HAP-1 (cell line): ENCODE measurements at regions not wholly inside any gene's neighbourhood (a gene's known extent, or its start where the extent isn't known, plus 50 kb on each side); places are given as distances from the start of the nearest gene placed in this dataset.

Source experiments
- DNase-seq, 2 experiments: peaks; one replicate each; pipeline ENCODE4 v3.0.0-alpha.2; 2016 to 2020; ENCODE audit warnings: low spot score in 2 of 2
- H3K27me3 ChIP-seq: fragments of 250-450 bp; sonication (Bioruptor Pico); 2 replicates; pipeline ENCODE4 v1.5.1; 2020; ENCODE audit warnings: low read depth, mild to moderate bottlenecking, moderate library complexity
- H3K36me3 ChIP-seq: fragments of 250-450 bp; sonication (Bioruptor Pico); replicated peaks from 2 replicates; pipeline ENCODE4 v1.5.1; 2020; ENCODE audit warnings: mild to moderate bottlenecking
- H3K4me1 ChIP-seq: fragments of 250-450 bp; sonication (Bioruptor Pico); 2 replicates; pipeline ENCODE4 v1.5.1; 2020; ENCODE audit warnings: mild to moderate bottlenecking
- H3K4me3 ChIP-seq: fragments of 250-450 bp; sonication (Bioruptor Pico); 2 replicates; pipeline ENCODE4 v1.5.1; 2020; ENCODE audit warnings: mild to moderate bottlenecking, moderate library complexity
- H3K9me3 ChIP-seq: fragments of 250-450 bp; sonication (Bioruptor Pico); 2 replicates; pipeline ENCODE4 v1.5.1; 2020; ENCODE audit warnings: mild to moderate bottlenecking, moderate library complexity
- in situ Hi-C: fragments of 300-500 bp; cut with MboI; formaldehyde crosslinking; loops from 3 replicates; pipeline ENCODE4 v1.14.3; 2020; ENCODE audit warnings: low sequenced_read_pairs, inconsistent platforms, mixed read lengths

DNA sequence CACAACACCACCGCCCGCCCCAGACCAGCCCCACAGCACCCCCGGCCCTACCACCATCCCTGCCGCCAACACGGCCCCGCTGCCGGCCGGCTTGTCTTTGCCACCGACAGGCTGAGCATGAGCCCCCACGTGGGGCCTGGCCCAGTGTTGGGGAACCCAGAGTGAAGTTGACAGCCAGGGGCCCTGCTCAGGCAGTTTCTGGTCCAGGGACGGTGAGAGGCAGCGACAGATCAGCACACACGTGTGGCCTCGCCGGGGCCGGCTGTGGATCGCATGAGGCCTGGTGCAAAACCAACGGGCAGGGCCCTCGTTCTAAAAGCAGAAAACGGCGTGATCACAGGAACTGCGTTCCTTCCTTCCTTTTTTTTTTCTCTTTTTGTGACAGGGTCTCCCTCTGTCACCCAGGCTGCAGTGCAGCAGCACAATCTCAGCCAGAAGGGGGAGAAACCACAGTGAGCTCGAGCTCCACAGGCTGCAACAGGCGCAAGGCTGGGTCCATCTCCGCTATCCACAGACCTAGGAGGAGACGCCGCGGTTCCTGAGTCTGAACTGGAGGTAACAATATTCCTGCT lies 50.5 kb upstream of the FBRSL1 start:
- Histone ChIP-seq H3K27me3 (peaks cover 13% of the 10 kb centered on the region), H3K4me3 (no peak overlapping the region), H3K4me1 (no peaks in the 10 kb centered on the region), H3K9me3 (no peaks in the 10 kb centered on the region), H3K36me3 (no peaks in the 10 kb centered on the region)
- in situ Hi-C loops: no loop called here
- no peak for DNase-seq

DNA sequence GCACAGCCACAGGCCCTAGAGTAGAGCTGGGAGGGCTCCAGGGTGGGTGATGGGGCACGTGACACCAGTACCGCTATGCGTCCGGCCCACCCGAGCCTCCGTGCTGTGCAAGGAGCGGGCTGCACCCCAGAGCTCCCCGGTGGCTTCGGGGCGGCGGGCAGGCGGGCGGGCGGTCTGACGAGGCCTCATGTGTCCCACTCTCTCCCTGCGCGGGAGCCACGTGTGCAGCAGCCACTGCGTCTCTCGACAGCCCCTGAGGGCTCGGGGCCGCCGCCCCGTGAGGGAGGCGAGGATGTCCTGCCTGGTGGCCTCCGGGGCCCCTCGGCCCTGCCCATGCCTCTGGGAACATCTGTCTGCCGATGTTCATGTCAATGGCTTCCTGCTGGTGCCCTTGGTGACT lies 51.2 kb upstream of the FBRSL1 start:
- no peaks in the 10 kb centered on the region for H3K9me3 ChIP-seq
- DNase-seq: no peak
- in situ Hi-C loops: no loop called here
- no peaks in the 10 kb centered on the region for H3K4me1 ChIP-seq
- H3K4me3 ChIP-seq: no peak overlapping the region
- H3K27me3 ChIP-seq: peaks cover 16% of the 10 kb centered on the region
- no peaks in the 10 kb centered on the region for H3K36me3 ChIP-seq

DNA sequence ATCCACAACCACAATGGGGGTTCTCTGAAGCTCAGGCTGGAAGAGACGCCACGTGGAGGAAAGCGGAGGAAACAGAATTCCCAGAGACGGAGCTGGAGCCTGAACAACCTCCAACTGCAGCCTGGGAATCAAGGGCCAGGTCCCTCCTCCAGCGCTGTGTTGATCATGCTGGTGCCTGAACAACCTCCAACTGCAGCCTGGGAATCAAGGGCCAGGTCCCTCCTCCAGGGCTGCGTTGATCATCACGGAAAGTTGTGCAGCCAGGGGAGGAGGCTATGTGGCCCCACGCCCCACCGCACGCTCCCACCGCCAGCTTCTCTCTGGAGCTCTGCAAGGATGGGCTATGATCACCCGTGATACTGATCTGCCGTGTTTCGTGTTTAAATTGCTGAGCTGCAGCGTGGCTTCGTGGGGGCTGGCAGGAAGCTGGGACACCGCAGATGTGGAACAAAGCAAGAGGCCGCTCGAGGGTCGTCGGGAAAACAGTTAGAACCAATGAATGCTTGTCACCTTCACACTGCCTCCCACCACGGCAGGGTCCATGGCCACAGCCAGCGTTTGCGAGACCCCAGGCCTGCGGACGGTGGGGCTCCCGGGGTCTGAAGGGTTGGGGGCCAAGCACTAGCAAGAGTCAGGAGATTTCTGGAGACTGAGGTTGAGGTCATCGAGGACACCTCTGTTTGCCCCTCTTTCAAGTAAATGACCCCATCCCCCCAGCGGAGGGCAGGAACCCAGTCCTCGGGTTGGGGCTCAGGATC lies 51.8 kb upstream of the FBRSL1 start:
- no peaks in the 10 kb centered on the region for H3K4me1 ChIP-seq
- in situ Hi-C loops: no loop called here
- peaks cover 16% of the 10 kb centered on the region for H3K27me3 ChIP-seq
- DNase-seq: no peak
- H3K36me3 ChIP-seq: no peaks in the 10 kb centered on the region
- no peaks in the 10 kb centered on the region for H3K9me3 ChIP-seq
- no peak overlapping the region for H3K4me3 ChIP-seq

DNA sequence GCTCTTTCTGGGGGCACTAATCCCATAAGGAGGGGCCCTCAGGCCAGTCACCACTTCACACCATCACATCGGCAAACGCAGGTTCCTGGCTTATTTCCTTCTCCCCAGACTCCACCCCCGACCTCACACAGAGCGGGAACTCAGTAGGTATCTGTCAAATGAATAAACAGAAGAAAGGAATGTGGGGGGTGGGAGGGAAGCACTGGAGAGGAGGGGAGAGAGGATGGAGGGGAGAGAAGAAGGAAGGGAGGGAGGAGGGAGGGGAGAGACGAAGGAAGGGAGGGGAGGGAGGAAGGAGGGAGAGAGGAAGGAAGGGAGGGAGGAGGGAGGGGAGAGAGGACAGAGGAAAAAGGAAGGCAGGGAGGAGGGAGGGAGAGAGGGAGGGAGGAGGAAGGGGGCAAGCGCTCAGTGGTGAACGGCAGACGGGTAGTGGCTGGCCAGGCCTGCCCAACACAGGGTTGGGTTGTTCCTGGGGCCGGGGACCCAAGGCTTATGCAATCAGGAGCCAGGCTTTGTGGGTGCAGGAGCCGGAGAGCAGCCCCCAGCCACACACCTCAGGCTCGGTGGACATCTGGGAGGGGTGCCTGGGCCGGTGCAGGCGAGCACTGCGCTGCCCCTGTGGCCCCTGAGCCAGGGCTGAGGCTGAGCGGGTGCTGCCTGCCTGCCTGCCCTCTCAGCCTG lies 52.6 kb upstream of the FBRSL1 start:
- no peaks in the 10 kb centered on the region for H3K9me3 ChIP-seq
- H3K27me3 ChIP-seq: peaks cover 16% of the 10 kb centered on the region
- no peak overlapping the region for H3K4me3 ChIP-seq
- H3K4me1 ChIP-seq: no peaks in the 10 kb centered on the region
- H3K36me3 ChIP-seq: no peaks in the 10 kb centered on the region
- in situ Hi-C loops: no loop called here
- no peak for DNase-seq

DNA sequence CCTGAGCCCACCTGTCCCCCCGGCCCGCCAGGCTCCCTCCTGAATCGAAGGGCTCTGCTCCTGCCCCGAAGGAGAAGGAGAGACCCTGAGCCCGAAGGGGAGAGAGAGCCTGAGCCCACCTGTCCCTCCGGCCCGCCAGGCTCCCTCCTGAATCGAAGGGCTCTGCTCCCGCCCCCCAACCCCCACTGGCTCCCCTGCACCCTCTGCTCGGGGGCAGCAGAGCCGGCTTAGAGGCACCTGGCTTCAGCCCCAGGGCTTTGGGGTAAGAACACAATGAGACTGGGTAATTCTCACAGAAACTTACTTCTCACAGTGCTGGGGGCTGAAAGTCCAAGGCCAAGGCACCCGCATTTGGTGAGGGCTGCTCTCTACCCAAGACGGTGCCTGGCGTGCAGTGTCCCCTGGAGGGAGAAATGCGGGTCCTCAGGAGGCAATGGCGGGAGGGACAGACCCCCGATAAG lies 53.1 kb upstream of the FBRSL1 start:
- Histone ChIP-seq H3K4me3 (no peak overlapping the region), H3K4me1 (no peaks in the 10 kb centered on the region), H3K27me3 (peaks cover 16% of the 10 kb centered on the region), H3K9me3 (no peaks in the 10 kb centered on the region), H3K36me3 (no peaks in the 10 kb centered on the region)
- in situ Hi-C loops: no loop called here
- no peak for DNase-seq

DNA sequence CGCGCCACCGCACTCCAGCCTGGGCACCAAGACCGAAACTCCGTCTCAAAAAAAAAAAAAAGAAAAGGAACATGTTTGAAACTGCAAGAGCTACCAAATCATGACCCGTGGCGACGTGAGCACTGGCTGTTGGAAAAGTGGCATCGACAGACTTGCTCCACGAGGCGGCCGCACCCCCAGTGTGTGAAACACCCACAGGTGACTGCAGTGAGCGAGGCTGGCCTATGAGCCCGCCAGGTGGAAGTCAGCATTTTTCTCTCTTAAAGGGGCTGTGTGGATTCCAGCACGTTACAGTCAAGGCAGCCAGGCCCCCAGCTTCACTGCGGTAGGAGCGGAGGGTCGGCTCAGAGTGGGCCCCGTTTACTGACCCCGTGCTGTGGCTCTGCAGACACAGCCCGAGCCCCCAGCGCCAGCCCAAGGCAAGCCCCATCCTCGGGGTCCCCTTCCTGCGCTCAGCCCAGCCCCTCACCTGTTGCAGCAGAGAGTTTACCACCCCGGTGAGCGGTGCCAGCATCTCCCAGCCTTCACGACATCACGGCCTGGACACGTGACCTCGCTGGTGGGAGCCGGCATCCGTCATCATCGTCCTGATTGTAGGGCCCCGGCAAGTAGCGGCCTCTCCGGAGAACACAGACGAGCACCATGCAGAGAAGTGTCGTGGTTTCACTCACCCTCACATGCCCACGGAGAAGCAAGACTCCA lies 54.3 kb upstream of the FBRSL1 start:
- in situ Hi-C loops: no loop called here
- no peaks in the 10 kb centered on the region for H3K4me1 ChIP-seq
- no peaks in the 10 kb centered on the region for H3K9me3 ChIP-seq
- peaks cover 16% of the 10 kb centered on the region for H3K27me3 ChIP-seq
- no peaks in the 10 kb centered on the region for H3K36me3 ChIP-seq
- H3K4me3 ChIP-seq: no peak overlapping the region
- no peak for DNase-seq

DNA sequence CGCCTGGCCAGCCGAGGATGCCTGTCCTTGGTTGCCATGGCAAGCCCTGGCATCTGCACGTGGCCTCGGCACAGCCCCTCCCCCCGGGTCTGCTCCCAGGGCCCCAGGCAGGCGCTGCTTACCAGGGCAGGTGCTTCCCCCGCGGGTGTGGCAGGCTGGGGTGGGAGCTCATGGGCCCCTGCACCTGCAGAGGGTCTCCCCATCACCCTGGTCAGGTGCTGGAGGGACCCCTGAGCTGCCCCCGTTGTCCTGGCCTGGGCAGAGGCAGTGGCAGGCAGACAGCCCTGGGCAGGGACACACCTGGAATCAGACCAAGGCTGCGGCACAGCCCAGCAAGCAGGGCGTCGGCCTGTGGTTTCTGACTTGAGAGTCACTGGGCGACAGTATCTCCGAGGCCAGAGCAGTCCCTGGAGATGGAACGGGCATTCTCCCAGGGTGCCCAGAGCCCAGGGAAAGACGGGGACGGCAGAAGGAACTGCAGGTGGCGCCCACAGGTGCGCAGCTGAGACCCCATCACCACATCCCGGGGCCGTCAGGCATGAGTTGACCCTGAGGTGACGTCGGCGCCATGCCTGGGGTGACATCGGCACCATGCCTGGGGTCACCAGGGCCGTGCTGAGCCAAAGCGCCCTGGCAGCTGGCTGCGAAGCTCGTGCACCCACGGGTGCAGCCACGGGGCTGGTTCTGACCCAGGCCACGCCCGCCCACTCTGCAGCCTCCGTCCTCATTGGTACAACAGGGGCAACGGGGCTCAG lies 56.1 kb upstream of the FBRSL1 start:
- in situ Hi-C loops: no loop called here
- H3K4me1 ChIP-seq: no peaks in the 10 kb centered on the region
- DNase-seq: no peak
- peaks cover 16% of the 10 kb centered on the region for H3K27me3 ChIP-seq
- no peak overlapping the region for H3K4me3 ChIP-seq
- H3K9me3 ChIP-seq: no peaks in the 10 kb centered on the region
- no peaks in the 10 kb centered on the region for H3K36me3 ChIP-seq

DNA sequence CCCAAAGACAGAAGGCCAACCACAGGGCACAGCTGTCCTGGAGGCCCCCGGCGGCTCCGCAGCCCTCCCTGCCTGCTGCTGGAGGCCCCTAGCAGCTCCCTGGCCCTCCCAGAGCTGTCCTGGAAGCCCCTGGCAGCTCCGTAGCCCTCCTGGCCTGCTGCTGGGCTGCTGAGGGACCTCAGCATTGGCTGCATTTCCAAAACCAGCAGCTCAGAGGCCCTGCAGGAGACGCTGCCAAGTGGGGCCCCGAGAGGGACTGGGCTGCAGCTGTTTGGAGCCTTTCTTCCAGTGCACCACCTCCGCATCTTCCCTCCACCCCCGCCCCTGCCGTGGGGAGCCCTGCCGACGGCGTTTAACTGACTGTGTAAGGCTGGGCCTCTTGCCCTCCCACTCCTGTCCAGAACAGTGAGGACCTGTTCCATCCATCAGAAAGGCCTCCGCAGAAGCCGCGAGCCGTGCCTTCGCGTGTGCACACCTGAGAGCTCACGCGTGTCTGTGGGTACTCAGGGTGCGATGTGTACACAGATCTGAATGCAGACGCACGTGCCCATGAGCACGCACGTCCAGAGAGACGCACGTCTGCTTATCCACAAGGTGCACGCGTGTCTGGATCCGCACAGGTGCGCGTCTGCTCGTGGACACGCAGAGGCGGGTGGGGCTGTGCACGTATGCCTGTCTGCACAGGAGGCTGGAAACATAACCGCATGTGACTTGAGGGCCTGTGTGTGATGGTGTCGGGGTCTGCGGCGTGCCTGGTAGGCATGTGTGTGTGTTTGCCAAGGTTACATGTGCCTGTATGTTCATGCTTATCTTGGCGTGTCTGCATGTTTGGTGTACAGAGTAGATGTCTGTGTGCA lies 57.0 kb upstream of the FBRSL1 start:
- Histone ChIP-seq H3K36me3 (no peaks in the 10 kb centered on the region), H3K27me3 (peaks cover 15% of the 10 kb centered on the region), H3K4me1 (no peaks in the 10 kb centered on the region), H3K9me3 (no peaks in the 10 kb centered on the region), H3K4me3 (no peak overlapping the region)
- DNase-seq: no peak
- in situ Hi-C loops: no loop called here

DNA sequence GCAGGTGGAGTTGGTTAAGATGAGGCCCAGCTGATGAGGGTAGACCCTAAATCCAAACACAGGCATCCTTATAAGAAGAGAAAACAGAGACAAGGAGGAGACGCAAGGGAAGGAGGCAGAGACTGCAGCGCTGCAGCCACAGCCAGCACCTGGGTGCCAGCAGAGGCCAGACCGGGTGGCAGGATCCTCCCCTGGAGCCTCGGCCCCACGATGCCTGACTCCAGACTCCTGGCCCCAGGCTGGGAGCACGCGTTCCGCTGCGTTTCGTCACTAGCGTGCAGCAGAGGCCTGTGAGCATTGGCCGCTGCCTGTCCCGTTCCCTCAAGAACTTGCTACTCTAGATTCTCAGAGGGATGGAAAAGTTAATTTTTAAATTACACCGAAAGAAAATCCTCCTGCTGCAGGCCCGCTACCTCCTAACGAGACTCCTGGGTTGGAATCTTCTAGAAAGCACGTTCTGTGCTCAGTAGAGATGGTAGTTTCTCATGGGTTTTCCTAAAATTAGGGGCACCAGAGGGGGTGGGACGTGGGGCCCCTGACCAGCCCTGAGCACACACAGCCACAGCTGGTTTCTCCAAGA lies 57.7 kb upstream of the FBRSL1 start:
- Histone ChIP-seq H3K27me3 (peaks cover 10% of the 10 kb centered on the region), H3K4me3 (no peak overlapping the region), H3K4me1 (no peaks in the 10 kb centered on the region), H3K9me3 (no peaks in the 10 kb centered on the region), H3K36me3 (no peaks in the 10 kb centered on the region)
- DNase-seq: no peak
- in situ Hi-C loops: no loop called here

DNA sequence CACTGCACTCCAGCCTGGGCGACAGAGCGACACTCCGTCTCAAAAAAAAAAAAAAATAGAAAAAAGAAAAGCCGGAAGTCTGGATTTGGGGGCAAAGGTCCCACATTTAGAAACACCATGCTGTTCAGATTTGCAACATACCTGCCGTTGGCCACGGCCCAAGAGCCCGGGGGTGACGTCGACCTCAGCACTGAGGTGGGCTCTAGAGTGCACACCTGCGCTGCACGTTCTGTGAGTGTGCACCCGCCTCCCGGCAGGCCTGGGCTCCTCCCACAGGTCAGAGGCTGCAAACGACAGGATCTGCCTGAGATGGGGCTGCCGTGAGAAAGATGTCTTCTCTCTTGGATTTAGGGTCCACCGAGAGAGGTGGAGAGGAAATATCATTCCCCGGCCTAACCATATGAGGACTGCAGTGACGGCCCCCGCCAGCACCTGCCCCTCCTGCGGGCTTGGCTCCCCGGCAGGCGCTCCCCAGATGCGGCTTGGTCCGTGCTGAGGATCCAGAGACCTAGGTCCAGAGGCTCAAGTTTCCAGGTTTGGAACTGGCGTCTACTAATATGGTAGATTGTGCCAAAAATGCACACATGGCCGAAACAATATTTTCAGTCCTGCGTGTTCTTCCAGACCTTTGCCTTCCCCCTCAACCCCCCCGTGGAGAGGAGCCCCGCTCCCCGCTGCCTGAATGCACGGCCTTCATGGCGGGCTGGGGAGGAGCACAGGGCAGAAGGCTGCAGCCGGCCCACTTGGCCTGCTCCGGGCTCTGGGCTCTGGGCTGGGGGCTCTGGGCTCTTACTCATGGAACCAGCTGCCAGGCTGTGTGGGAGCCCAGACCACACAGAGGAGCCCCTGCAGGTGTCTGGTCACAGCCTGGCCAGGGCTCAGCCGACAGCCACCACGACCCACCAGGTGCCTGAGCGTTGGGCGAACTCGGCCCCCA lies 58.8 kb upstream of the FBRSL1 start:
- Histone ChIP-seq H3K4me1 (no peaks in the 10 kb centered on the region), H3K9me3 (no peaks in the 10 kb centered on the region), H3K36me3 (no peaks in the 10 kb centered on the region), H3K4me3 (no peak overlapping the region), H3K27me3 (peaks cover 10% of the 10 kb centered on the region)
- in situ Hi-C loops: no loop called here
- no peak for DNase-seq

DNA sequence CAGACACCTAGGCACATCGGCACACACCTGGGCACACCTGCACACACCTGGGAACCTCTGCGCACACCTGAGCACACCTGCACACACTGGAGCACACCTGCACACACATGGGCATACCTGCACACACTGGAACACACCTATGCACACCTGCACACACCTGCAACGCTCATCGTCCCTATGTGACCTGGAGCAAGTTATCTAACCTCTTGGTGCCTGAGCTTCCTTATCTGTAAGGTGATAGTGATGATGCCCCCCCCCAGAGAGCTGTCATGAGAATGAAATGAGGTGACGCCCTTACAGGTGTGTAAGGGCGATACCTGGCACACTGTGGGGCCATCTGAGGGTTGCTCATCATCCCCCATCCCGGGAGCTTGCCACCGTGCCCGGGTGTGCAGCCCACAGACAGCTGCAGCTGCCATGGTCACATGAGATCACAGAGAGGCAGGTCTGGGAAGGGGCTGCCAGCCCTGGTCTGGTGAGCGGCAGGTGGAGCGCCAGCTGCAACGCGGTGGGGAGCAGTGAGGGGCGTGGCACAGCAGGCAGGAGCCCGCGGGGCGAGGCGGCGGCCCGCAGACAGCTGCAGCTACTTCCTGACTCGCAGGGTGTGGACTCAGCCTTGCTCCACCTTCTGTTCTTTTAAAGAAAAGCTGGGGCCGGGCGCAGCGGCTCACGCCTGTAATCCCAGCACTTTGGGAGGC lies 59.9 kb upstream of the FBRSL1 start:
- Histone ChIP-seq H3K9me3 (no peaks in the 10 kb centered on the region), H3K27me3 (peaks cover 4% of the 10 kb centered on the region), H3K4me1 (no peaks in the 10 kb centered on the region), H3K4me3 (no peak overlapping the region), H3K36me3 (no peaks in the 10 kb centered on the region)
- in situ Hi-C loops: no loop called here
- peak; percentile 11 to 68 for DNase-seq
